CD4-positive, alpha-beta T cell (primary cell): ENCODE measurements at regions not wholly inside any gene's neighbourhood (a gene's known extent, or its start where the extent isn't known, plus 50 kb on each side); places are given as distances from the start of the nearest gene placed in this dataset.

Experiments
- ATAC-seq: fragments of 200-7000 bp; cut with Tn5 transposase; one replicate; pipeline ENCODE4 v1.10.0; 2022; ENCODE audit warnings: mild to moderate bottlenecking; ENCODE audit not compliant: poor library complexity
- CTCF ChIA-PET: fragments of 350-600 bp; sonication (Branson Sonifier 250); formaldehyde crosslinking; loops from one replicate; lab custom pipeline; 2021; ENCODE audit warnings: antibody characterized with exemption, inconsistent platforms; lab: Charles Lee
- POLR2A ChIA-PET: fragments of 350-600 bp; sonication (Branson Sonifier 250); formaldehyde crosslinking; loops from one replicate; lab custom pipeline; 2021; ENCODE audit warnings: antibody characterized with exemption, inconsistent platforms; lab: Charles Lee
- DNase-seq, 14 experiments: peaks; one replicate each; pipeline ENCODE4 v3.0.0-alpha.2; 2013 to 2020; ENCODE audit warnings: mixed read lengths in 2 of 14
- H3K27ac ChIP-seq, 2 donors: one replicate each; pipeline versions ENCODE4 v1.5.1 to v1.7.0; 2013; ENCODE audit warnings: low read length in 2 of 2, low read depth in 1 of 2, mild to moderate bottlenecking in 1 of 2
- H3K27me3 ChIP-seq, 2 experiments: 1 replicate in 1 of 2; 2 replicates in 1 of 2; pipeline versions ENCODE4 v1.6.1 to v1.7.0; 2013; ENCODE audit warnings: low read length in 2 of 2, control low read depth in 1 of 2, mild to moderate bottlenecking in 1 of 2, moderate library complexity in 1 of 2; ENCODE audit not compliant: insufficient read depth in 2 of 2, control insufficient read depth in 1 of 2
- H3K36me3 ChIP-seq: one replicate; pipeline ENCODE4 v1.6.1; 2013; ENCODE audit warnings: low read length, control low read depth; ENCODE audit not compliant: insufficient read depth
- H3K4me1 ChIP-seq: one replicate; pipeline ENCODE4 v1.6.1; 2013; ENCODE audit warnings: low read length, control low read depth; ENCODE audit not compliant: insufficient read depth
- H3K4me3 ChIP-seq: one replicate; pipeline ENCODE4 v1.5.1; 2013; ENCODE audit warnings: mild to moderate bottlenecking, low read length, moderate library complexity
- H3K9me3 ChIP-seq, 2 experiments: 1 replicate in 1 of 2; 2 replicates in 1 of 2; pipeline versions ENCODE4 v1.6.1 to v1.7.0; 2013; ENCODE audit warnings: low read length in 2 of 2, mild to moderate bottlenecking in 2 of 2, control low read depth in 1 of 2, moderate library complexity in 1 of 2; ENCODE audit not compliant: control insufficient read depth in 1 of 2, insufficient read depth in 1 of 2
- H3K27ac Mint-ChIP-seq: one replicate; pipeline ENCODE4 v1.8.0; 2020; ENCODE audit warnings: mixed read lengths
- H3K27me3 Mint-ChIP-seq: one replicate; pipeline ENCODE4 v1.8.0; 2021; ENCODE audit warnings: mixed read lengths
- H3K36me3 Mint-ChIP-seq: one replicate; pipeline ENCODE4 v1.8.0; 2021; ENCODE audit warnings: low read depth, mixed read lengths
- H3K4me1 Mint-ChIP-seq: one replicate; pipeline ENCODE4 v1.8.0; 2021; ENCODE audit warnings: low read depth, mixed read lengths
- H3K4me3 Mint-ChIP-seq: one replicate; pipeline ENCODE4 v1.8.0; 2020; ENCODE audit warnings: mild to moderate bottlenecking, mixed read lengths
- H3K9me3 Mint-ChIP-seq: one replicate; pipeline ENCODE4 v1.8.0; 2020; ENCODE audit warnings: mixed read lengths
- CTCF ChIP-seq: fragments of 200-600 bp; IDR thresholded peaks from one replicate; pipeline ENCODE4 v1.8.0; 2022; ENCODE audit warnings: antibody characterized with exemption, mild to moderate bottlenecking
- intact Hi-C, 2 experiments: fragments of 100-400 bp; cut with DNase I in 1 of 2; cut with micrococcal nuclease in 1 of 2; formaldehyde crosslinking; loops; one replicate each; pipeline versions ENCODE4 v1.15.1 to v1.9.0; 2023 to 2025; cut with DNase I, micrococcal nuclease

- Mint-ChIP-seq H3K4me1 (no peaks in the 10 kb centered on the region), H3K36me3 (no peaks in the 10 kb centered on the region), H3K27me3 (peaks cover 35% of the 10 kb centered on the region), H3K27ac (no peak overlapping the region), H3K4me3 (no peak overlapping the region), H3K9me3 (no peaks in the 10 kb centered on the region)
- intact Hi-C loops, result no loop called here
- H3K36me3 ChIP-seq, result no peaks in the 10 kb centered on the region
- no peak for ATAC-seq
- no peak for DNase-seq
- no peaks in the 10 kb centered on the region for H3K9me3 ChIP-seq
- POLR2A ChIA-PET, result no interaction called here
- no peaks in the 10 kb centered on the region for H3K4me1 ChIP-seq
- no peak for TF ChIP-seq CTCF
- CTCF ChIA-PET, result no interaction called here
- no peaks in the 10 kb centered on the region for H3K27me3 ChIP-seq
- H3K27ac ChIP-seq, result no peak overlapping the region
- no peak overlapping the region for H3K4me3 ChIP-seq
Observed at GRCh38 chr1:113259988-113260387, 130.3 kb upstream of the MAGI3 start.

- Mint-ChIP-seq H3K27ac (no peak overlapping the region), H3K4me3 (no peak overlapping the region), H3K27me3 (peaks cover 21% of the 10 kb centered on the region), H3K36me3 (no peaks in the 10 kb centered on the region), H3K9me3 (no peaks in the 10 kb centered on the region), H3K4me1 (no peaks in the 10 kb centered on the region)
- ChIA-PET POLR2A (no interaction called here), CTCF (no interaction called here)
- TF ChIP-seq CTCF, result no peak
- Histone ChIP-seq H3K27me3 (peaks cover 0 to 2% of the 10 kb centered on the region in 2 experiments), H3K9me3 (no peaks in the 10 kb centered on the region), H3K36me3 (no peaks in the 10 kb centered on the region), H3K4me3 (no peak overlapping the region), H3K27ac (no peak overlapping the region), H3K4me1 (no peaks in the 10 kb centered on the region)
- intact Hi-C loops, result no loop called here
- ATAC-seq (no peak), DNase-seq (no peak)
Observed at GRCh38 chr1:113265196-113265595, 125.1 kb upstream of the MAGI3 start.

- Mint-ChIP-seq H3K4me3 (no peak overlapping the region), H3K27ac (no peak overlapping the region), H3K36me3 (no peaks in the 10 kb centered on the region), H3K27me3 (peaks cover 13% of the 10 kb centered on the region), H3K4me1 (no peaks in the 10 kb centered on the region), H3K9me3 (no peaks in the 10 kb centered on the region)
- POLR2A ChIA-PET, result interaction anchor here (1.1 kb wide), 1 partner anchor 11 kb away, joined by 3 read pairs; no protein-coding TSS in a partner anchor
- TF ChIP-seq CTCF, result no peak
- Histone ChIP-seq H3K27me3 (peaks cover 0 to 2% of the 10 kb centered on the region in 2 experiments), H3K36me3 (no peaks in the 10 kb centered on the region), H3K4me3 (no peak overlapping the region), H3K4me1 (no peaks in the 10 kb centered on the region), H3K27ac (no peak overlapping the region), H3K9me3 (no peaks in the 10 kb centered on the region)
- ATAC-seq (no peak), DNase-seq (no peak)
- CTCF ChIA-PET, result no interaction called here
- intact Hi-C loops, result no loop called here
Observed at GRCh38 chr1:113266788-113267187, 123.5 kb upstream of the MAGI3 start.
